ENCODE measurements at regions not wholly inside any gene's neighbourhood (a gene's known extent, or its start where the extent isn't known, plus 50 kb on each side); places are given as distances from the start of the nearest gene placed in this dataset.

GRCh38 chr15:60124460-60125070 is 120.5 kb downstream of the FOXB1 start:
- no peak for TF ChIP-seq CTCF (IDR thresholded peaks at IDR 0.05)
- no peak for TF ChIP-seq POLR2A (IDR thresholded peaks at IDR 0.05)

Measured in uterus (tissue), 2 donors.